GM18951 (cell line): ENCODE measurements at regions not wholly inside any gene's neighbourhood (a gene's known extent, or its start where the extent isn't known, plus 50 kb on each side); places are given as distances from the start of the nearest gene placed in this dataset.

Experiments used
- POLR2A ChIP-seq: IDR thresholded peaks from 4 replicates; pipeline ENCODE4 v1.6.1; 2011; ENCODE audit warnings: mild to moderate bottlenecking; ENCODE audit not compliant: insufficient read length, insufficient read depth; ENCODE audit errors: extremely low read depth
- in situ Hi-C: fragments of 300-500 bp; cut with MboI; formaldehyde crosslinking; loops from one replicate; pipeline ENCODE4 v1.12.0; 2022; ENCODE audit warnings: low sequenced_read_pairs, mixed read lengths, inconsistent platforms; ENCODE audit not compliant: unreplicated experiment

DNA sequence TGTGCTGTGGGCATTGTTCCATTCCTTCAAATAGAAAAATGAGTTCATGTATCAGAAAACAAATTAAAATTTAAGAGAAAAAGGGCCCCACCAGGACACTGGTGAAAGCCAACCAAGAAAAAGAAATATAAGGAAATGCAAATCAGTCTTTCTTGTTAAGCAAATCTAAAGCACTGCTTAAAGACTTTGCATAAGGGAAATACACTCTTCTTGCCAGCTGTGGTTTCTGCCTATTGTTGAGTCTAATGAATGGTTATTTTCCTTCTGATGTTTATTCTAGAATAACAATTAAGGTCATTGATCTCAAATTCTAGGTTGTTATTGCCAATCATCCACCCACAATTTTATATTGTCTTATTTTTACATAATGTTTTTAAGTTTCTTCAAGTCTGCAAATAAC lies 158.6 kb upstream of the SNX7 start:
- no peak for TF ChIP-seq POLR2A
- in situ Hi-C loops: no loop called here

DNA sequence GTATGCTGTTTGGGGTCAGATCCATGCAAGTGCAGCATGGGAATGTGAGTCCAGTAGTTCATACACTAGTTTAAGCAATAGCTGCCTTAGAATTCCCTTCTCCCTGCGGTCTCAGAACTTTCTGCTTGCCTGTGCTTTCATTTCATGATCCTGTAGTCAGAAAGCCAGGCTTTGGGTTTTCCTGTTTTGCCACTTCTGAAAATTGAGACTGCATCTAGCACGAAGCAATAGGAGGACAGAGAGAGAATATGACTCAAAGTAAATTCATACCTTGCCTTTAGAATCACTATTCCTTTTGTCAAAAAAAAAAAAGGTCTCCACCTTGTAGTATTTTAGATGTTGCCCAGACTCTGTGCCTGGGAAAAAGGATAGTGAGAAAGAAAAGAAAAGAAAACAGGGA lies 161.2 kb upstream of the SNX7 start:
- TF ChIP-seq POLR2A: no peak
- in situ Hi-C loops: no loop called here

DNA sequence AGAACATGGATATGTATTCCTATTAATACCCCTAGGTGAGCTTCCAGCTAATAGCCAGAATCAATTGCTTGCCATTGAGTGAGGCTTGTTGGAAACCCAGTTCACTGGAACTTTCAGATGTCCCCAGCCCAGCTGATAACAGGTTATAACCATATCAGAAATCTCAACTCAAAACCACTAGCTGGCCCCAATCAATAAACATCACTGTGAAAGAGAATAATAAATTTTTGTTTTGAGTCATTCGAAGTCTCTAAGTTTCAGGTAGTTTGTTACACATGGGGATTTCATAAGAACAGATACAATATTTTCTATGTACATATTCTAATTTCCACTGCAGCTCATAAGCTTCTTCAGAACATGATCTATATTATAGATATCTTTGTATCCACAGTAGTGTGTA lies 162.9 kb upstream of the SNX7 start:
- in situ Hi-C loops: no loop called here
- TF ChIP-seq POLR2A: no peak

DNA sequence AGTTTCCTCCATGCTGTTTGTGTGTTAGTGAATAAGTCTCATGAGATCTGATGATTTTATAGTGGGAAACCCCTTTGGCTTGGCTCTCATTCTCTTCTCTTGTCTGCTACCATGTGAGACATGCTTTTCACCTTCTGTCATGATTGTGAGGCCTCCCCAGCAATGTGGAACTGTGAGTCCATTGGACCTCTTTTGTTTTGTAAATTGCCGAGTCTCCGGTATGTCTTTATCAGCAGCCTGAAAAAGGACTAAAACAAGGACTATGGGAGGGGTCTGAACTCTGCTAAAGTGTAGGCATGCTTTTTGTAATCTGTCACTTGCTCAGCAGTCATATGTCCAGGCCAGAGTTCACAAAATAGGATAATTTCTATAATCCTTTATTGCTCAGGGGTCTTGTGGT lies 164.0 kb upstream of the SNX7 start:
- TF ChIP-seq POLR2A: no peak
- in situ Hi-C loops: no loop called here

DNA sequence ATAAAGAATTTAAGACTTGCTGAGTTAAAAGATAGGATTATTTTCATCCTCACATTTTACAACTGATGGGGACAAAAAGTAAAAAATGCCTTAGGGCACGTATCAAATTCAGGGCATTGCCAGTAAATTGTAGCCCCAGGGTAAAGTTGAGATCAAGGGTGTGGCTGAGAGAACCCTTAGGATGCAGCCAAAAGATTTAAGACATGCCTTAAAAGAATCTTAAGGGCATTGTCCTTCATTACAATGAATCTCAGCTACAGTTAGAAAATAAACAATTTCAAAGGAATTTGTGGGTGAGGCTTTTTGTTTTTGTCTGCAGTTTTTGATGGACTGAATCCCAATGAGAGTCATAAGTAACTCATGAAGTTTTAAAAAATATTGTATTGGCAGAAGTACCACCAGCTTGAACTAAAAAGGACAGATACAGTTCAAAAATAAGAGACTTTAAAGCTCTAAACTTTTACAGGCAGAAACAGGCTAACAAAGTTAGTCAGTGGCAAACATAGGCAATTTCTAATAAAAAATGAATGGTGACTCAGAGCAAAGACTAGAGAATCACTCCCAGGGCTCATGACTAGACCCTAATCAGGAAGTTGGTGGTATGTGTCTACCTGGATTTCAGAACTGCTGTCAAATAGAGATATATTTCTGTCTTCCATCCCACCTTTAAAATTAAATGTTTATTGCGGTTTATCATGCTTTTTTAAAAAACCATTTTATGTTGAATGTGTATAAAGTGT lies 165.1 kb upstream of the SNX7 start:
- TF ChIP-seq POLR2A: no peak
- in situ Hi-C loops: no loop called here

DNA sequence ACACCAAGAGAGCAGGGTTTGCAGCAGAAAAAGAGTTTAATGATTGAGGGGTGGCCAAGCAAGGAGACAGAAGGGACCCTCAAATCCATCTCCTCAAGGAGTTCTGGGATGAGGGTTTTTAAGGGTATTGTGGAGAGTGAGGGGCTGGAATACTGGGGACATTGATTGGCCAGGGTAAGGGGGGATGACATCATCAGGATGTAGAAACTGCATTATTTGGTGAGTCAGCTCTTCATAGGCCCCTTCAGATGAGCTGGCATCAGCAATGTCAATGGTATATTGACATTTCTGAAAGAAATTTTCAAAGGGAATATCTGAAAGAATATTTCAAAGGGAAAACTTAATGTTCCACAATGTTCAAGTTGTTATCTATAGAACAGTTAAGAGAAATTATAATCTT lies 168.1 kb upstream of the SNX7 start:
- in situ Hi-C loops: no loop called here
- no peak for TF ChIP-seq POLR2A

DNA sequence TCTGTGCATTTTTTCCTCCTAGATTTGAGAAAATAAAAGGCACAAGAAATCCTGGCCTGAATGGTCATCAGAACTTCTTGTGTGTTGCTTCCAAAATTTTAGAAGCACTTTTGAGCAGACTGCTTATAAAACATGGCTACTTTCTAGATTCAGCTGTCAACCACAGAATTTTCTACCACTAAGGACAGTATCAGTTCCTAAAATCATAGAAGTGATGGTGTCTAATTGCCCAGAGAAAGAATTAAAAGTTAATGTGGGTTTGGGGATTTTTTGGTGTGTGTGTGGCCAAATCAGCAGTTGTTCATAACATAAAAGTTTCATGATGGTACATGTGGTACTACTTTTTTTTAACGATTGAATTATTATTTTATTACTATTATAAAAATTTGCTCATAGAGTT lies 171.4 kb upstream of the SNX7 start:
- in situ Hi-C loops: no loop called here
- no peak for TF ChIP-seq POLR2A

DNA sequence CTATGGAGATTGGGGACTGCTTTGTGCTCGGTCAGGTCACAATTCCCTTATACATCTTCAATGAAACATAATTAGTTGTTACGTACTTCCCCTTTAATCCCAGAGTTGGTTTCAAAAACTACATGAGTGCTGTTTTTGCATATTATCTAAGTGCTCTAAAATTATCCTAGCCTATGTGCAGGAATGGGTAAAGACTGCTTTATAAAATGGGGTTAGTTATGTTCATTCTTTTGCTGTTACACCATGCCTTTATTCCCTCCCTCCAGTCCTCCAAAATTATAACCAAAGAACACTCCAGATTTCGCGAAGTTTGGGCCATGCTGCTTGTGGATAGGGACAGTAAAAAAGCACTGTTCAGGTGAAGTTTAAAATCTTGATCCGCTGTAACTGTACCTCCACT lies 173.9 kb upstream of the SNX7 start:
- no peak for TF ChIP-seq POLR2A
- in situ Hi-C loops: no loop called here

DNA sequence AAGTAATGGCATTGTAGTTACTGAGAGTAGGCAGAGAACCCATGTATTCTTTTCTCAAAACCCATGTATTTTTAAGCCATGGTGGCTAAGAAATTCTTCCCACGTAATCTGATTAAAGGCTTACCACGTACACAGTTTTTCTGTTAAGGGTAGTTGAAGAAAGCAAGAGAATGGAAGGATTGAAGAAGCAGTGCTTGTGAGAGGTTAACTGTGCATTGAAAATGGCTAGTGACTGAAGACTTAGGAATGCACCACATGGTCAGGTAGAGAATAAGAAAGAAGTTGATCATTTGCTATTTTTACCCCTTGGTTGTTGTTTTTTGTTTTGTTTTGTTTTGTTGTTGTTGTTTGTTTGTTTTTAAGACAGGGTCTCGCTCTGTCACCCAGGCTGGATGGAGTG lies 178.9 kb upstream of the SNX7 start:
- in situ Hi-C loops: no loop called here
- TF ChIP-seq POLR2A: no peak

DNA sequence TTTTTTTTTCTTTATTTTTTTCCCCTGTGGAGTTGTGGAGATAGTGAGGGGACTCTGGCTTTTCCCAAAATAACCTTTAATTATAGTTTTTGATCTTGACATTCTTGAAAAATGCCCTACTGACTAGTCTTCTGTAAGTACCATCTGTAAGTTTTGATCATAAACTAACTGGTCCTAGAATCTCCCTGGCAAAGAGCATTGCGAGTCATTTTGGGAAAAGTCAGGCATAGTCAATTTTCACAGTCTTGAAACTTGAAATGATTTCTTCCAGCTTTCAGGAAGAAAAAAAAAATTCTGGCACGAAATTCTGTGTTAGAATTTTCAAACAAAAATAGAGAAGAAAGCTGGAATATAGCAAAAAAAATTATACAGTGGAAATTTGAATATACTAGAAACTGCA lies 181.2 kb upstream of the SNX7 start:
- TF ChIP-seq POLR2A: no peak
- in situ Hi-C loops: no loop called here

DNA sequence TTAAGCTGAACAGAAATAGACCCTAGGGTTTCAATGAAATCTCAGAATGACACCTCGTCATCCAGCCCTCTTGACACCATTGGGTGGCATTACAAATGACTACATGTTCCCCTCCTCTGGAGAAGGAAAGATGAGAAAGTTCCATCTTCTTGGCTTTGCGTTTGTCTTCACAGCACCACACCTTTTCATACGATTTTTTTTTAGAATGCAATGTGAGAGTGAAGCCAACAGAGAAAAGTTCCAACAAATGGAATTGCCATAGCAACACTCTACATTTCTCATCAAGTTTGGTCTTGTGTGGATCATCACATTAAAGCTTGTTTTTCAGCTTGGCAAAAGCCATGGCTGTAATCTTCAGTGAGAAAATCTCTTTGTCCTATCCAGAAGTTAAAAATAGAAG lies 183.4 kb upstream of the SNX7 start:
- in situ Hi-C loops: no loop called here

DNA sequence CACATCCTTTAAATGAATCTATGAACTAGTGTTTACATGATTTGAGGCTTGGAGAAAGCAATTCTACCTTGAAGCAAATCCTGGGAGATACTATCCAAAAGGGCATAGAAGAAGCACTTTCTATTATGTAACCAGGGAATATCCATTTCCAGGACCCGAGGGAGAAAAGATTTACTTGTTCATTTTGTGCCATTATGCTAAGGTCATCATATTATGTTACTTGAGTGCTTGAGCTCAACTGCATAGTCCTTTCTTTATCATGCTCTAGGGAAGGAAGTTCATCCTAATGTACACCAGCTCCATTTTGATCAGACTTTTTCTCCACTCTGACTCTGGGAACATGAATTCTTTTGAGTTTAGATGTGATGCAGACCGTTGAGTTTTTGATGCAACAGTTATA lies 188.6 kb upstream of the SNX7 start:
- in situ Hi-C loops: loop anchor here (25.0 kb wide), 1 partner anchor 411 kb away; no protein-coding TSS in a partner anchor
- TF ChIP-seq POLR2A: no peak

More for the DNA sequence above, 183.4 kb upstream of the SNX7 start:
- no peak for TF ChIP-seq POLR2A

DNA sequence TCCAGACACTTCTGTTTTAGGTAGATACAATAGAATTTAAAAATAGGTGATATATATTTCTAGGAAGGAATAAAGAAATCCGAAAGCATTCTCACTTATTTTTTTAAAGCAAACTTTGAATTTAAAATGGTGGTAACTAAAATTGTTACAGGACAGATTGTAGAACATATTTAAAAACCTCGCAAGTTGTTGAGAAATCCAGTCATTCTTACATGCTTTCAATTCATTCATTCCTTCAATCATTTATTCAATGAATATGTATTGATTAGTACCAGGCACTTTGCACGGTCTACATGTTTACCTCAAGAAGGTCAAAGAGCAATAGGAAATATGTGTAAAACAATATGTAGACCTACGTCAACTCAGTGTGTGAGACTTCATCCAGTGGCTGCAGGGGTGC lies 189.9 kb upstream of the SNX7 start:
- in situ Hi-C loops: loop anchor here (25.0 kb wide), 1 partner anchor 409 kb away; no protein-coding TSS in a partner anchor
- TF ChIP-seq POLR2A: no peak

DNA sequence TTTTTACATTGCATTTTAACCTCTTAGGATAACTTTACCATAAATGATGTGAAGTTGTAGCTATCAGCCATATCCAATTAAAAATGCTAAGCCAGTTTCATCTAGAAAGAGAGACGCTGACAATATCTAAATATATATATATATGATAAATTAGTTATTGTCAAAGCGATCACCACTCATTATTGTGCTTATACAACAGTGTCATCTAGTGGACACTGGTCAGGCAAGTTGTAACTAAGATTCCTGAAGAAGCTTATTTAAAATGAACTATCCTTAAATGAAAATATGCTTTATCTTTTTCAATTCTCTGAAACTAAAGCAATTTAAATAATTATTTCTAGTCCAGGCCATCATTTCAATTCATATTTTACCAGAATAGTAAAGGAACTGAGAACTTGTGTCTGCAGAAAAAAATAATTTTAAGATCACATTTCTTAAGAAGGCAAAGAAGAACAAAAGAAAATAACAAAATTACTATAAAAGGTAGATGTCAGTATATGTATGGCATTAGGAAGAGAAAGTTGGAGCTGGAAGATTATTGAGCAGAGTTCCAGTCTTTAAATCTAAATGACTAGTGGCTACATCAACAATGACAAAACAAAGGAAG lies 193.3 kb upstream of the SNX7 start:
- in situ Hi-C loops: loop anchor here (25.0 kb wide), 1 partner anchor 406 kb away; no protein-coding TSS in a partner anchor
- TF ChIP-seq POLR2A: no peak
